ENCODE measurements at regions not wholly inside any gene's neighbourhood (a gene's known extent, or its start where the extent isn't known, plus 50 kb on each side); places are given as distances from the start of the nearest gene placed in this dataset.

DNA sequence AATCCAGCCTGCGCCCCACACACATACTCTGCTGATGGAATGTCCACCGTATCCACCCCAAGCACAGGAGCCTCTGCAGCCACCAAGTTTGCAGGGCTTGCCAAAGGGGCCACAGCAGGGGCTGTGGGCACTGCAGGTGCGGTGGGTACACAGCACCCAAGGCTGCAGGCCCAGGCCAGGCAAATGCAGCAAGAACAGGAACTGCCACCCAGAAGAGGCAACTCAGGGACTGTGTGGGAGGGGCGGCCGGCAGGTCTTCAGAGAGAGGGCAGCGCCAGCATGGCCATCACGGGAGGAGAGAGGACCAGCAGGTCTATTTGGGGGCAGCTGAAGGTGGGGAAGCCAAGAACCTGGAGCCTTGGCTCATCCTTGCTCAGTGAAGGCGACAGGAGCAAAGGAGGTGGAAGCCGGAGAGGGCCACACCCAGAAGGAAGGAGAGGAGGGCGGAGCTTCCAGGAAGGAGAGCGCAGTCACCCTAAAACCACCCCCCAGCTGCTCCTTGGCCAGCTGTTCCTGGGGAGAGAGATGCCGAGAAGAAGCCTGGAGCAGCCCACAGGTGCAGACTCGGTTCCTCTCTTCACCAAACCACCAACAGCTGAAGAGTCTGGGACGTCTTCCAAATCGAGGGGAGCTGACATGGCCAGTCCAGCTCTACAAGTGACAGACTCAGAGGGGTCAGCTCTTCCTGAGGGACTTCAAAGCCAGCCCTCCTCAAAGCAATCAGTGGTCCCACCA lies 265.1 kb upstream of the CDYL start:
- ATAC-seq (ENCODE audit: low read depth) (no peak), DNase-seq (ENCODE audit: low spot score) (no peak)

GRCh38 chr6:4510317-4510716 lies 265.9 kb upstream of the CDYL start:
- Histone ChIP-seq H3K36me3 (ENCODE audit: low read depth) (no peaks in the 10 kb centered on the region), H3K27ac (ENCODE audit: poor library complexity, severe bottlenecking) (no peak overlapping the region), H3K4me3 (ENCODE audit: severe bottlenecking) (no peak overlapping the region), H3K4me1 (ENCODE audit: insufficient read depth, poor library complexity, severe bottlenecking) (no peaks in the 10 kb centered on the region), H3K9me3 (ENCODE audit: severe bottlenecking) (no peaks in the 10 kb centered on the region), H3K27me3 (ENCODE audit: insufficient read depth, poor library complexity, severe bottlenecking) (no peaks in the 10 kb centered on the region)
- TF ChIP-seq, protein P1, sequence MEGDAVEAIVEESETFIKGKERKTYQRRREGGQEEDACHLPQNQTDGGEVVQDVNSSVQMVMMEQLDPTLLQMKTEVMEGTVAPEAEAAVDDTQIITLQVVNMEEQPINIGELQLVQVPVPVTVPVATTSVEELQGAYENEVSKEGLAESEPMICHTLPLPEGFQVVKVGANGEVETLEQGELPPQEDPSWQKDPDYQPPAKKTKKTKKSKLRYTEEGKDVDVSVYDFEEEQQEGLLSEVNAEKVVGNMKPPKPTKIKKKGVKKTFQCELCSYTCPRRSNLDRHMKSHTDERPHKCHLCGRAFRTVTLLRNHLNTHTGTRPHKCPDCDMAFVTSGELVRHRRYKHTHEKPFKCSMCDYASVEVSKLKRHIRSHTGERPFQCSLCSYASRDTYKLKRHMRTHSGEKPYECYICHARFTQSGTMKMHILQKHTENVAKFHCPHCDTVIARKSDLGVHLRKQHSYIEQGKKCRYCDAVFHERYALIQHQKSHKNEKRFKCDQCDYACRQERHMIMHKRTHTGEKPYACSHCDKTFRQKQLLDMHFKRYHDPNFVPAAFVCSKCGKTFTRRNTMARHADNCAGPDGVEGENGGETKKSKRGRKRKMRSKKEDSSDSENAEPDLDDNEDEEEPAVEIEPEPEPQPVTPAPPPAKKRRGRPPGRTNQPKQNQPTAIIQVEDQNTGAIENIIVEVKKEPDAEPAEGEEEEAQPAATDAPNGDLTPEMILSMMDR (IDR thresholded peaks at IDR 0.05; ENCODE audit: poor library complexity, severe bottlenecking) = no peak
- DNase-seq (ENCODE audit: low spot score) (no peak), ATAC-seq (ENCODE audit: low read depth) (no peak)

More for the DNA sequence above, 265.1 kb upstream of the CDYL start:
- no peak overlapping the region for H3K27ac ChIP-seq (ENCODE audit: poor library complexity, severe bottlenecking)
- H3K4me1 ChIP-seq (ENCODE audit: insufficient read depth, poor library complexity, severe bottlenecking) = no peaks in the 10 kb centered on the region
- H3K27me3 ChIP-seq (ENCODE audit: insufficient read depth, poor library complexity, severe bottlenecking) = no peaks in the 10 kb centered on the region
- TF ChIP-seq, protein P1 (IDR thresholded peaks at IDR 0.05; ENCODE audit: poor library complexity, severe bottlenecking) = no peak
- H3K4me3 ChIP-seq (ENCODE audit: severe bottlenecking) = no peak overlapping the region
- H3K36me3 ChIP-seq (ENCODE audit: low read depth) = no peaks in the 10 kb centered on the region
- H3K9me3 ChIP-seq (ENCODE audit: severe bottlenecking) = no peaks in the 10 kb centered on the region

- H3K27me3 ChIP-seq (ENCODE audit: insufficient read depth, poor library complexity, severe bottlenecking) = no peaks in the 10 kb centered on the region
- DNase-seq (ENCODE audit: low spot score) (no peak), ATAC-seq (ENCODE audit: low read depth) (no peak)
These were observed 266.7 kb upstream of the CDYL start for GRCh38 chr6:4509506-4509905.

GRCh38 chr6:4506792-4507191 lies 269.4 kb upstream of the CDYL start:
- DNase-seq (ENCODE audit: low spot score) (no peak), ATAC-seq (ENCODE audit: low read depth) (no peak)
- H3K9me3 ChIP-seq (ENCODE audit: severe bottlenecking) = no peaks in the 10 kb centered on the region
- H3K4me3 ChIP-seq (ENCODE audit: severe bottlenecking) = no peak overlapping the region
- TF ChIP-seq, protein P1 (IDR thresholded peaks at IDR 0.05; ENCODE audit: poor library complexity, severe bottlenecking) = no peak
- no peaks in the 10 kb centered on the region for H3K27me3 ChIP-seq (ENCODE audit: insufficient read depth, poor library complexity, severe bottlenecking)
- no peak overlapping the region for H3K27ac ChIP-seq (ENCODE audit: poor library complexity, severe bottlenecking)
- H3K36me3 ChIP-seq (ENCODE audit: low read depth) = no peaks in the 10 kb centered on the region
- no peaks in the 10 kb centered on the region for H3K4me1 ChIP-seq (ENCODE audit: insufficient read depth, poor library complexity, severe bottlenecking)

More at GRCh38 chr6:4509506-4509905, 266.7 kb upstream of the CDYL start:
- H3K36me3 ChIP-seq (ENCODE audit: low read depth) = no peaks in the 10 kb centered on the region
- no peaks in the 10 kb centered on the region for H3K9me3 ChIP-seq (ENCODE audit: severe bottlenecking)
- H3K4me3 ChIP-seq (ENCODE audit: severe bottlenecking) = no peak overlapping the region
- TF ChIP-seq, protein P1 (IDR thresholded peaks at IDR 0.05; ENCODE audit: poor library complexity, severe bottlenecking) = no peak
- H3K4me1 ChIP-seq (ENCODE audit: insufficient read depth, poor library complexity, severe bottlenecking) = no peaks in the 10 kb centered on the region
- no peak overlapping the region for H3K27ac ChIP-seq (ENCODE audit: poor library complexity, severe bottlenecking)

DNA sequence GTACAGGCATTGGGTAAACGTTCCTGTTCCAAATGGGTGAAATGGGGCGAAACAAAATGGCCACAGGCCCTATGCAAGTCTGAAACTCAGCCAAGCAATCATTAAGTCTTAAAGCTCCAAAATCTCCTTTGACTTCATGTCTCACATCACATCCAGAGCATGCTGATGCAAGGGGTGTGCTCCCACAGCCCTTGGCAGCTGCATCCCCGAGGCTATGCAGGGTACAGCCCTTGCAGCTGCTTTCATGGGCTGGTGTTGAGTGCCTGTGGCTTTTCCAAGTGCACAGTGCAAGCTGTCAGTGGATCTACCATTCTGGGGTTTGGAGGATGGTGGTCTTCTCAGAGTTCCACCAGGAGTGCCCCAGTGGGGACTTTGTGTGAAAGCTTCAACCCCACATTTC lies 270.0 kb upstream of the CDYL start:
- no peaks in the 10 kb centered on the region for H3K4me1 ChIP-seq (ENCODE audit: insufficient read depth, poor library complexity, severe bottlenecking)
- ATAC-seq (ENCODE audit: low read depth) (no peak), DNase-seq (ENCODE audit: low spot score) (no peak)
- H3K27ac ChIP-seq (ENCODE audit: poor library complexity, severe bottlenecking) = no peak overlapping the region
- no peak overlapping the region for H3K4me3 ChIP-seq (ENCODE audit: severe bottlenecking)
- H3K27me3 ChIP-seq (ENCODE audit: insufficient read depth, poor library complexity, severe bottlenecking) = no peaks in the 10 kb centered on the region
- TF ChIP-seq, protein P1 (IDR thresholded peaks at IDR 0.05; ENCODE audit: poor library complexity, severe bottlenecking) = no peak
- H3K9me3 ChIP-seq (ENCODE audit: severe bottlenecking) = no peaks in the 10 kb centered on the region
- no peaks in the 10 kb centered on the region for H3K36me3 ChIP-seq (ENCODE audit: low read depth)

Measured in RWPE2 (cell line).